Adrenal gland (tissue), 9 donors: ENCODE measurements at regions not wholly inside any gene's neighbourhood (a gene's known extent, or its start where the extent isn't known, plus 50 kb on each side); places are given as distances from the start of the nearest gene placed in this dataset.

Source experiments
- DNase-seq, 7 donors: peaks; one replicate each; pipeline ENCODE4 v3.0.0-alpha.2; 2019 to 2020
- H3K27ac ChIP-seq, 5 donors: fragments of 200-600 bp; sonication (generic) in 4 of 5; 1 replicate in 3 of 5; 2 replicates in 2 of 5; pipeline versions ENCODE4 v1.5.1 to v1.8.0; 2016 to 2020; ENCODE audit warnings: mild to moderate bottlenecking in 1 of 5
- H3K27me3 ChIP-seq: fragments of 200-600 bp; 2 replicates; pipeline ENCODE4 v1.8.0; 2021
- H3K36me3 ChIP-seq, 2 donors: fragments of 200-600 bp; replicated peaks in 1 of 2; 1 replicate in 1 of 2; 2 replicates in 1 of 2; pipeline versions ENCODE4 v1.5.1 to v1.8.0; 2018 to 2022
- H3K4me1 ChIP-seq, 2 donors: fragments of 200-600 bp; replicated peaks in 1 of 2; 1 replicate in 1 of 2; 2 replicates in 1 of 2; pipeline versions ENCODE4 v1.5.1 to v1.8.0; 2018 to 2021
- H3K4me3 ChIP-seq, 4 donors: fragments of 200-600 bp; sonication (generic) in 3 of 4; one replicate each; pipeline ENCODE4 v1.5.1; 2016 to 2018
- H3K9me3 ChIP-seq, 3 donors: fragments of 200-600 bp; sonication (generic) in 1 of 3; replicated peaks in 1 of 3; 1 replicate in 2 of 3; 2 replicates in 1 of 3; pipeline versions ENCODE4 v1.5.1 to v1.8.0; 2016 to 2021
- CTCF ChIP-seq, 6 experiments: fragments of 450-650 bp in 4 of 6; fragments of 200-600 bp in 2 of 6; sonication (generic) in 1 of 6; IDR thresholded peaks; 1 replicate in 5 of 6; 2 replicates in 1 of 6; pipeline versions ENCODE4 v1.5.1 to v1.8.0; 2016 to 2021; ENCODE audit warnings: antibody characterized with exemption in 6 of 6, mild to moderate bottlenecking in 2 of 6, moderate library complexity in 1 of 6
- POLR2A ChIP-seq, 2 donors: fragments of 450-650 bp; IDR thresholded peaks; one replicate each; pipeline ENCODE4 v1.6.1; 2017; ENCODE audit warnings: antibody characterized with exemption in 2 of 2, mild to moderate bottlenecking in 2 of 2, moderate library complexity in 1 of 2
- WGBS, 4 donors: extraction: QIAGEN DNeasy Blood & Tissue Kit in 2 of 4; methylation state at CpG; one replicate each; pipeline versions ENCODE4 v1.1.5 to v1.1.7; 2013 to 2017; 5-methylcytosine and 5-hydroxymethylcytosine counted together
- intact Hi-C, 2 donors: fragments of 100-400 bp; cut with DNase I; formaldehyde crosslinking; loops; one replicate each; pipeline versions ENCODE4 v1.14.1 to v1.15.0; 2022 to 2023
- donor health status: healthy with polysubstance abuse.
- donor health status: Bipolar disorder and iron deficiency.
- donor health status: DM: yes; HTN: yes; CAD: no.
- donor health status: DM: no; HTN: no; CAD: no.
- donor health status: DM: no; HTN: no; CAD: no.

GRCh38 chr10:108147346-108147745 lies 982.8 kb upstream of the SORCS1 start:
- intact Hi-C loops, result no loop called here
- DNase-seq, result no peak
- Histone ChIP-seq H3K4me1 (no peaks in the 10 kb centered on the region), H3K4me3 (no peak overlapping the region), H3K27me3 (no peaks in the 10 kb centered on the region), H3K36me3 (no peaks in the 10 kb centered on the region), H3K9me3 (peaks cover 0 to 4% (median 0%) of the 10 kb centered on the region in 3 donors), H3K27ac (no peak overlapping the region)
- WGBS, 4 donors, result 75 to 81% (median 80%) methylated on average over 2 of the region's 2 CpGs
- TF ChIP-seq CTCF (IDR thresholded peaks at IDR 0.05) (no peak), POLR2A (IDR thresholded peaks at IDR 0.05) (no peak)

GRCh38 chr10:108141064-108141463 lies 976.6 kb upstream of the SORCS1 start:
- TF ChIP-seq POLR2A (IDR thresholded peaks at IDR 0.05), result no peak
- TF ChIP-seq CTCF (IDR thresholded peaks at IDR 0.05), result no peak
- no peaks in the 10 kb centered on the region for H3K4me1 ChIP-seq

GRCh38 chr10:108132303-108132702 lies 967.8 kb upstream of the SORCS1 start:
- intact Hi-C loops, result no loop called here

More at GRCh38 chr10:108141064-108141463, 976.6 kb upstream of the SORCS1 start:
- peaks cover 0 to 4% (median 0%) of the 10 kb centered on the region in 3 donors for H3K9me3 ChIP-seq
- no peak overlapping the region for H3K27ac ChIP-seq
- intact Hi-C loops, result no loop called here
- H3K4me3 ChIP-seq, result no peak overlapping the region
- no peak for DNase-seq
- WGBS, 4 donors, result 58 to 83% (median 64%) methylated on average over 1 of the region's 1 CpG
- H3K27me3 ChIP-seq, result no peaks in the 10 kb centered on the region
- H3K36me3 ChIP-seq, result no peaks in the 10 kb centered on the region

GRCh38 chr10:108130575-108130974 lies 966.1 kb upstream of the SORCS1 start:
- WGBS, 4 donors, result 59 to 76% (median 67%) methylated on average over 2 of the region's 2 CpGs
- TF ChIP-seq CTCF (IDR thresholded peaks at IDR 0.05) (no peak), POLR2A (IDR thresholded peaks at IDR 0.05) (no peak)

More at GRCh38 chr10:108132303-108132702, 967.8 kb upstream of the SORCS1 start:
- TF ChIP-seq CTCF (IDR thresholded peaks at IDR 0.05) (no peak), POLR2A (IDR thresholded peaks at IDR 0.05) (no peak)
- Histone ChIP-seq H3K9me3 (no peaks in the 10 kb centered on the region), H3K4me3 (no peak overlapping the region), H3K27me3 (no peaks in the 10 kb centered on the region), H3K4me1 (no peaks in the 10 kb centered on the region), H3K27ac (no peak overlapping the region), H3K36me3 (no peaks in the 10 kb centered on the region)
- 69 to 90% (median 82%) methylated on average over 2 of the region's 2 CpGs for WGBS, 4 donors
- DNase-seq, result no peak

More at GRCh38 chr10:108130575-108130974, 966.1 kb upstream of the SORCS1 start:
- DNase-seq, result no peak
- intact Hi-C loops, result no loop called here
- no peaks in the 10 kb centered on the region for H3K36me3 ChIP-seq
- H3K27ac ChIP-seq, result no peak overlapping the region
- H3K4me3 ChIP-seq, result no peak overlapping the region
- H3K9me3 ChIP-seq, result no peaks in the 10 kb centered on the region
- no peaks in the 10 kb centered on the region for H3K4me1 ChIP-seq
- no peaks in the 10 kb centered on the region for H3K27me3 ChIP-seq
